ENCODE measurements at regions not wholly inside any gene's neighbourhood (a gene's known extent, or its start where the extent isn't known, plus 50 kb on each side); places are given as distances from the start of the nearest gene placed in this dataset.
"Not testable (repeated sequence)": the region's sequence is repeated elsewhere in the genome, so short reads cannot be mapped to it uniquely, and the experiment has no call there.

DNA sequence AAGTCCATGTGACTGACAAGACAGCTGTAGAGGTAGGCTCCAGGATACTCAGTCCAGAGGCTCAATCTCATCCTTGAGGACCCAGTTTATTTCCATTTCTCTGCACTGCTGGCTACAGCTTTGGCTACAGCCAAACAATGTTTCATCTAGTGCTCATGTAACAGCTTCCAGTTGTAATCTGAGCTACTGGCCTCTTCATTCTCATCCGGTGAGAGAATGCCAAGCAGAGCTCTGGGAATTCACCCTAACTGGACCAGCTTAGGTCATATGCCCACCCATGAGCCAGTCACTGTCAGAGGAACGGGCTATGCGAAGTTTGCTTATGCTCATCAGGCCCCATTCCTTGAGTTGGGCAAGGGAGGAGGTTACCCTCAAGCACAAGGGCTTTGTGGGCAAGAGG, 192.9 kb downstream of the EVX1 start:
- Histone ChIP-seq H3K36me3 (ENCODE audit: control insufficient read depth, insufficient read depth, low read length) (no peaks in the 10 kb centered on the region), H3K27me3 (ENCODE audit: control insufficient read depth, insufficient read depth, low read length, poor library complexity, severe bottlenecking) (no peaks in the 10 kb centered on the region), H3K4me1 (ENCODE audit: control insufficient read depth, insufficient read depth, low read length) (no peaks in the 10 kb centered on the region), H3K9me3 (ENCODE audit: control insufficient read depth, low read length) (no peaks in the 10 kb centered on the region), H3K4me3 (ENCODE audit: low read length) (no peak overlapping the region), H3K9ac (ENCODE audit: extremely low read depth, low read length, poor library complexity, severe bottlenecking) (no peak overlapping the region), H3K27ac (ENCODE audit: low read depth, low read length) (no peak overlapping the region)
- Mint-ChIP-seq H3K9me3 (no peaks in the 10 kb centered on the region), H3K27ac (no peak overlapping the region), H3K36me3 (ENCODE audit: low read depth) (no peaks in the 10 kb centered on the region), H3K4me3 (no peak overlapping the region), H3K4me1 (peaks cover 12% of the 10 kb centered on the region), H3K27me3 (ENCODE audit: insufficient read depth) (no peaks in the 10 kb centered on the region)
- 52 to 61% methylated on average over 3 of the region's 3 CpGs for WGBS, 2 experiments (ENCODE audit: insufficient coverage in 1 of 2, insufficient read length in 1 of 2)
- TF ChIP-seq, protein P1, sequence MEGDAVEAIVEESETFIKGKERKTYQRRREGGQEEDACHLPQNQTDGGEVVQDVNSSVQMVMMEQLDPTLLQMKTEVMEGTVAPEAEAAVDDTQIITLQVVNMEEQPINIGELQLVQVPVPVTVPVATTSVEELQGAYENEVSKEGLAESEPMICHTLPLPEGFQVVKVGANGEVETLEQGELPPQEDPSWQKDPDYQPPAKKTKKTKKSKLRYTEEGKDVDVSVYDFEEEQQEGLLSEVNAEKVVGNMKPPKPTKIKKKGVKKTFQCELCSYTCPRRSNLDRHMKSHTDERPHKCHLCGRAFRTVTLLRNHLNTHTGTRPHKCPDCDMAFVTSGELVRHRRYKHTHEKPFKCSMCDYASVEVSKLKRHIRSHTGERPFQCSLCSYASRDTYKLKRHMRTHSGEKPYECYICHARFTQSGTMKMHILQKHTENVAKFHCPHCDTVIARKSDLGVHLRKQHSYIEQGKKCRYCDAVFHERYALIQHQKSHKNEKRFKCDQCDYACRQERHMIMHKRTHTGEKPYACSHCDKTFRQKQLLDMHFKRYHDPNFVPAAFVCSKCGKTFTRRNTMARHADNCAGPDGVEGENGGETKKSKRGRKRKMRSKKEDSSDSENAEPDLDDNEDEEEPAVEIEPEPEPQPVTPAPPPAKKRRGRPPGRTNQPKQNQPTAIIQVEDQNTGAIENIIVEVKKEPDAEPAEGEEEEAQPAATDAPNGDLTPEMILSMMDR (conservative IDR thresholded peaks at IDR 0.05), result no peak
- DNase-seq, result no peak

DNA sequence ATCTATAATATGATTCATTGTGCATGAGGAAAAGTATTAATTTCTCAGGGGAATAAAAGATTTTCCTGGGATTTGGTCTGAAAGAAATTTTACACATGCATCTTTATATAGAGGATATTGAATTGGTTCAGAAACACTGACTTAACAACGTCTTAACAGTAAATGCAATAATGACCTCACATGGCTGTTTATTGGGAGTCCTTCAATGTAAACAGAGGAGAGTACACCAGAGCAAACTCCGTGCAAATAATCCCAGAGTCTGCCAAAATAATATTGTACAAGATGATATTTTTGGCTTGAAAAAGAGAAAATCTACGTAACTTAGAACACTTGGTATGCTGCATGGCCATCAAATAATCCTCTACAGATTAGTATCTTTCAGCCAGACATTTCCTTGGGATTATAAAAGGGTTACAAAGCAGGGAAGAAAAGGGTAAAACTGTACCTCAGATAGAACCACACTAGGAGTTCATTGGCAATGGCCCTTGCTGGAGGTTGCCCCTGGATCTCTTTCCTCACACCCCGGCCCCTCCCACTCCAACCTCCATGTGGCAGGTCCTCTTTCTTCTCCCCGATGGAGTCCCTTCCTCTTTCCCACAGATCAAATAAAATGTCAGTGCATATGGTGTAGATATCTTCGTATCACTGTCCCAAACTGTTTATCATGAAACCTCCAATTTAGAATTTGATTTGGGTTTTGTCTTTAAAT, 196.4 kb downstream of the EVX1 start:
- Histone ChIP-seq H3K9me3 (ENCODE audit: control insufficient read depth, low read length) (no peaks in the 10 kb centered on the region), H3K9ac (ENCODE audit: extremely low read depth, low read length, poor library complexity, severe bottlenecking) (no peak overlapping the region), H3K36me3 (ENCODE audit: control insufficient read depth, insufficient read depth, low read length) (no peaks in the 10 kb centered on the region), H3K27ac (ENCODE audit: low read depth, low read length) (no peak overlapping the region), H3K27me3 (ENCODE audit: control insufficient read depth, insufficient read depth, low read length, poor library complexity, severe bottlenecking) (no peaks in the 10 kb centered on the region), H3K4me1 (ENCODE audit: control insufficient read depth, insufficient read depth, low read length) (no peaks in the 10 kb centered on the region), H3K4me3 (ENCODE audit: low read length) (no peak overlapping the region)
- H3K27me3 Mint-ChIP-seq (ENCODE audit: insufficient read depth), result peaks cover 8% of the 10 kb centered on the region
- no peaks in the 10 kb centered on the region for H3K9me3 Mint-ChIP-seq
- WGBS, 2 experiments (ENCODE audit: insufficient coverage in 1 of 2, insufficient read length in 1 of 2), result 93 to 100% methylated on average over 2 to 6 of the region's 6 CpGs
- TF ChIP-seq, protein P1 (conservative IDR thresholded peaks at IDR 0.05), result no peak
- H3K4me3 Mint-ChIP-seq, result no peak overlapping the region
- no peak overlapping the region for H3K27ac Mint-ChIP-seq
- no peak for DNase-seq
- peaks cover 6% of the 10 kb centered on the region for H3K4me1 Mint-ChIP-seq
- H3K36me3 Mint-ChIP-seq (ENCODE audit: low read depth), result no peaks in the 10 kb centered on the region

DNA sequence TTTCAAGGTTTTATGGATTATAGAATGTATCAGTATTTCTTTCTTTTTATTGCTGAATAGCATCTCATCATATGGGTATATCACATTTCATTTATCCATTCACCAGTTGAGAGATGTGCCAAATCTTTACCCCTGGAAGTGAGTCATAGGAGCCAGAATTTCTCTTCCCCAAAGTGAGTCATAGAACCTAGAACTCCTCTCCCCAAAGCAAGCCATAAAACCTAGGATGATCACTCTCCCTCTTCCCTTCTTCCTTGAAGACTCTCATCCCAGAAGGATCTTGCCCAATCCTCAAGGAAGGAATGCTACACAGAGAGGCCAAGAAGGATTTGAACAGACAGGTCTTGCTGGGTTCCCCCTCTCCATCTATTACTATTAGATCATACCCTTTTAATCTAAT, 199.9 kb downstream of the EVX1 start:
- Mint-ChIP-seq H3K27me3 (ENCODE audit: insufficient read depth) (peaks cover 8% of the 10 kb centered on the region), H3K4me1 (no peaks in the 10 kb centered on the region), H3K4me3 (no peak overlapping the region), H3K36me3 (ENCODE audit: low read depth) (no peaks in the 10 kb centered on the region), H3K27ac (no peak overlapping the region), H3K9me3 (no peaks in the 10 kb centered on the region)
- no peak overlapping the region for H3K9ac ChIP-seq (ENCODE audit: extremely low read depth, low read length, poor library complexity, severe bottlenecking)
- no peaks in the 10 kb centered on the region for H3K9me3 ChIP-seq (ENCODE audit: control insufficient read depth, low read length)
- H3K36me3 ChIP-seq (ENCODE audit: control insufficient read depth, insufficient read depth, low read length), result no peaks in the 10 kb centered on the region
- H3K4me3 ChIP-seq (ENCODE audit: low read length), result no peak overlapping the region
- TF ChIP-seq, protein P1 (conservative IDR thresholded peaks at IDR 0.05), result no peak
- H3K4me1 ChIP-seq (ENCODE audit: control insufficient read depth, insufficient read depth, low read length), result no peaks in the 10 kb centered on the region
- no peak for DNase-seq
- no peak overlapping the region for H3K27ac ChIP-seq (ENCODE audit: low read depth, low read length)
- H3K27me3 ChIP-seq (ENCODE audit: control insufficient read depth, insufficient read depth, low read length, poor library complexity, severe bottlenecking), result no peaks in the 10 kb centered on the region

DNA sequence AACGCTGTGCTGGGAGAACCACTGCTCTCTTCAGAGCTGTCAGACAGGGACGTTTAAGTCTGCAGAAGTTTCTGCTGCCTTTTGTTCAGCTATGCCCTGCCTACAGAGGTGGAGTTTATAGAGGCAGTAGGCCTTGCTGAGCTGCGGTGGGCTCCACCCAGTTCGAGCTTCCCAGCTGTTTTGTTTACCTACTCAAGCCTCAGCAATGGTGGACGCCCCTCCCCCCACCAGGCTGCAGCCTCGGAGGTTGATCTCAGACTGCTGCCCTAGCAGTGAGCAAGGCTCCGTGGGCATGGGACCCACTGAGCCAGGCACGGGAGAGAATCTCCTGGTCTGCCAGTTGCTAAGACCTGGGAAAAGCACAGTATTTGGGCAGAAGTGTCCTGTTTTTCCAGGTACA, 206.4 kb downstream of the EVX1 start:
- H3K9me3 ChIP-seq (ENCODE audit: control insufficient read depth, low read length); H3K9me3 Mint-ChIP-seq; H3K4me1 ChIP-seq (ENCODE audit: control insufficient read depth, insufficient read depth, low read length); H3K27ac ChIP-seq (ENCODE audit: low read depth, low read length); H3K27me3 ChIP-seq (ENCODE audit: control insufficient read depth, insufficient read depth, low read length, poor library complexity, severe bottlenecking); H3K36me3 Mint-ChIP-seq (ENCODE audit: low read depth); H3K4me3 ChIP-seq (ENCODE audit: low read length); H3K27me3 Mint-ChIP-seq (ENCODE audit: insufficient read depth); H3K9ac ChIP-seq (ENCODE audit: extremely low read depth, low read length, poor library complexity, severe bottlenecking); H3K36me3 ChIP-seq (ENCODE audit: control insufficient read depth, insufficient read depth, low read length): not testable (repeated sequence)
- 17 to 42% methylated on average over 3 to 8 of the region's 8 CpGs for WGBS, 2 experiments (ENCODE audit: insufficient coverage in 1 of 2, insufficient read length in 1 of 2)
- peak; percentile 90 for DNase-seq
- Mint-ChIP-seq H3K4me1 (peaks cover 17% of the 10 kb centered on the region), H3K4me3 (peak overlapping the region; percentile 39), H3K27ac (peak overlapping the region; percentile 87)

Data from endodermal cell (in vitro differentiated cells).